OCI-LY1 (cell line): ENCODE measurements at regions not wholly inside any gene's neighbourhood (a gene's known extent, or its start where the extent isn't known, plus 50 kb on each side); places are given as distances from the start of the nearest gene placed in this dataset.

Experiments used
- CTCF ChIP-seq: fragments of 200-600 bp; sonication (generic), shearing (Covaris generic); IDR thresholded peaks from 2 replicates; pipeline ENCODE4 v1.5.1; 2017; ENCODE audit warnings: mild to moderate bottlenecking, antibody characterized with exemption, low read length, moderate library complexity, mixed read lengths
- EZH2 ChIP-seq: fragments of 200-600 bp; sonication (generic), shearing (Covaris generic); IDR thresholded peaks from 2 replicates; pipeline ENCODE4 v1.8.0; 2017; ENCODE audit warnings: borderline replicate concordance, mixed run types, mild to moderate bottlenecking, antibody characterized with exemption, low read length, moderate library complexity, mixed read lengths

DNA sequence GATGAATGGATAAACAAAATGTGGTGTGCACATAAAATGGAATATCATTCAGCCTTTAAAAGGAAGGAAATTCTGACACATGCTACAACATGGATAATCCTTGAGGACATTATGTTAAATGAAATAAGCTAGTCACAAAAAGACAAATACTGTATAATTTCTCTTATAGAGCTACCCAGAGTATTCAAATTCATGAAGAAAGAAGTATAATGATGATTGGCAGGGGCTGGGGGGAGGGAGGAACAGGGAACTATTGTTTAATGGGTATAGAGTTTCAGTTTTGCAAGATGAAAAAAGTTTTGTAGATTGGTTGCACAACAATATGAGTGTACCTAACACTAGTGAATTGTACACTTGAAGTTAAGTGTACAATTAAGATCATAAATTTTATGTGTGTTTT, 153.9 kb upstream of the STK26 start:
- TF ChIP-seq CTCF (no peak), EZH2 (no peak)
